Thyroid gland (tissue), 4 donors: ENCODE measurements at regions not wholly inside any gene's neighbourhood (a gene's known extent, or its start where the extent isn't known, plus 50 kb on each side); places are given as distances from the start of the nearest gene placed in this dataset.

Source experiments
- DNase-seq, 2 donors: peaks; one replicate each; pipeline ENCODE4 v3.0.0-alpha.2; 2019
- H3K27ac ChIP-seq, 3 donors: fragments of 200-600 bp; sonication (generic); 1 replicate in 2 of 3; 2 replicates in 1 of 3; pipeline ENCODE4 v1.5.1; 2016 to 2019; ENCODE audit warnings: mild to moderate bottlenecking in 1 of 3, moderate library complexity in 1 of 3
- H3K27me3 ChIP-seq: fragments of 200-600 bp; sonication (generic); one replicate; pipeline ENCODE4 v1.5.1; 2019
- H3K36me3 ChIP-seq, 2 donors: fragments of 200-600 bp; sonication (generic); one replicate each; pipeline ENCODE4 v1.5.1; 2016 to 2019
- H3K4me1 ChIP-seq, 2 donors: fragments of 200-600 bp; sonication (generic); one replicate each; pipeline ENCODE4 v1.5.1; 2017 to 2019
- H3K4me3 ChIP-seq, 3 donors: fragments of 200-600 bp; sonication (generic); replicated peaks in 1 of 3; 1 replicate in 2 of 3; 2 replicates in 1 of 3; pipeline ENCODE4 v1.5.1; 2016; ENCODE audit warnings: mild to moderate bottlenecking in 1 of 3
- H3K9me3 ChIP-seq: fragments of 200-600 bp; sonication (generic); one replicate; pipeline ENCODE4 v1.5.1; 2017
- POLR2A ChIP-seq, 2 donors: fragments of 450-650 bp; IDR thresholded peaks; one replicate each; pipeline ENCODE4 v1.6.1; 2017; ENCODE audit warnings: antibody characterized with exemption in 2 of 2, mild to moderate bottlenecking in 2 of 2, moderate library complexity in 1 of 2
- WGBS, 2 donors: methylation state at CpG; one replicate each; pipeline ENCODE4 v1.1.5; 2017; 5-methylcytosine and 5-hydroxymethylcytosine counted together
- intact Hi-C: fragments of 100-400 bp; cut with DNase I; formaldehyde crosslinking; loops from one replicate; pipeline ENCODE4 v1.15.1; 2023
- TF ChIP-seq, protein P1 (sequence below), 6 experiments: fragments of 200-600 bp in 3 of 6; fragments of 450-650 bp in 3 of 6; sonication (generic) in 3 of 6; IDR thresholded peaks; one replicate each; pipeline ENCODE4 v1.5.1; 2016 to 2019; ENCODE audit warnings: antibody characterized with exemption in 6 of 6, mild to moderate bottlenecking in 2 of 6, inconsistent platforms in 1 of 6, moderate library complexity in 1 of 6

DNA sequence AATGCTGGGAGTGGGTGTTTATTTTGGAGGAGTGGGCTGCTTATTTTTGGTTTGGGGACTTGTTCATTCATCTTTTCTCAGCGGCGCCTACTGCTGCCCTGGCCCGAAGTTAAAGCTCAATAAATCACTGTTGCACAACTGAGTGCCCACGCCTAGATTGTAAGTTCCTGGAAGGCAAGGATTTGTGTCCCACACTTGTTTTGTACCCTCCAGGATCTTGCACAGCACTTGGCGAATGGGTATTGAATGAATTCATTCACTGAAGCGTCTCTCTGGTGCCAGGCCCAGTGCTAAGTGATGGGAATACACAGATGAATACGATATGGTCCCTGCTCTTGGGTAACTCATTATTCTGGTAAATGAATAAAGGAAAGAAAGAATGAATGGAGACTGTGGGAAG, 153.3 kb upstream of the PARP11 start:
- DNase-seq, result no peak
- TF ChIP-seq, protein P1, sequence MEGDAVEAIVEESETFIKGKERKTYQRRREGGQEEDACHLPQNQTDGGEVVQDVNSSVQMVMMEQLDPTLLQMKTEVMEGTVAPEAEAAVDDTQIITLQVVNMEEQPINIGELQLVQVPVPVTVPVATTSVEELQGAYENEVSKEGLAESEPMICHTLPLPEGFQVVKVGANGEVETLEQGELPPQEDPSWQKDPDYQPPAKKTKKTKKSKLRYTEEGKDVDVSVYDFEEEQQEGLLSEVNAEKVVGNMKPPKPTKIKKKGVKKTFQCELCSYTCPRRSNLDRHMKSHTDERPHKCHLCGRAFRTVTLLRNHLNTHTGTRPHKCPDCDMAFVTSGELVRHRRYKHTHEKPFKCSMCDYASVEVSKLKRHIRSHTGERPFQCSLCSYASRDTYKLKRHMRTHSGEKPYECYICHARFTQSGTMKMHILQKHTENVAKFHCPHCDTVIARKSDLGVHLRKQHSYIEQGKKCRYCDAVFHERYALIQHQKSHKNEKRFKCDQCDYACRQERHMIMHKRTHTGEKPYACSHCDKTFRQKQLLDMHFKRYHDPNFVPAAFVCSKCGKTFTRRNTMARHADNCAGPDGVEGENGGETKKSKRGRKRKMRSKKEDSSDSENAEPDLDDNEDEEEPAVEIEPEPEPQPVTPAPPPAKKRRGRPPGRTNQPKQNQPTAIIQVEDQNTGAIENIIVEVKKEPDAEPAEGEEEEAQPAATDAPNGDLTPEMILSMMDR (IDR thresholded peaks at IDR 0.05), result no peak
- TF ChIP-seq POLR2A (IDR thresholded peaks at IDR 0.05), result no peak
- 85 to 88% methylated on average over 7 of the region's 7 CpGs for WGBS, 2 donors
- Histone ChIP-seq H3K4me1 (peaks cover under 1 to 6% of the 10 kb centered on the region in 2 donors), H3K27me3 (no peaks in the 10 kb centered on the region), H3K36me3 (no peaks in the 10 kb centered on the region), H3K4me3 (no peak overlapping the region), H3K9me3 (no peaks in the 10 kb centered on the region), H3K27ac (no peak overlapping the region)
- intact Hi-C loops, result no loop called here

DNA sequence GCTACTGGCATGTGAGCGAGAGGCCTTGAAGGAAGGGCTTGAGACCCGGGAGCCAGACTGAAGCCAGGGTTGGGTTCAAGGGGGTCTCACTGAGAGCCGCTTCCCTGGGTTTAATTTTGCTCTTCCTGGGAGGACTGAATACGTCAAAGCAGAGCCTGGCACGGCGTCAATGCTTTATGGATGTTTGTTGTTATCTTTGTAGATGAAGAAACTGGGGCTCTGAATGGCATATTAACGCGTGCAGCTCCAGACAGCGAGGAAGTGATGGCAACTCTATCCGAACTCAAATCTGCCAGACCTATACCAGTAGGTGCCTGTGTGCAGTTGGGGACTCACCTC, 152.8 kb upstream of the PARP11 start:
- intact Hi-C loops, result no loop called here
- no peaks in the 10 kb centered on the region for H3K9me3 ChIP-seq
- 85 to 87% methylated on average over 10 of the region's 10 CpGs for WGBS, 2 donors
- H3K27me3 ChIP-seq, result no peaks in the 10 kb centered on the region
- H3K4me3 ChIP-seq, result no peak overlapping the region
- peaks cover 0 to 4% of the 10 kb centered on the region in 2 donors for H3K4me1 ChIP-seq
- H3K36me3 ChIP-seq, result no peaks in the 10 kb centered on the region
- TF ChIP-seq, protein P1 (IDR thresholded peaks at IDR 0.05), result no peak
- TF ChIP-seq POLR2A (IDR thresholded peaks at IDR 0.05), result no peak
- DNase-seq, result no peak
- H3K27ac ChIP-seq, result no peak overlapping the region

DNA sequence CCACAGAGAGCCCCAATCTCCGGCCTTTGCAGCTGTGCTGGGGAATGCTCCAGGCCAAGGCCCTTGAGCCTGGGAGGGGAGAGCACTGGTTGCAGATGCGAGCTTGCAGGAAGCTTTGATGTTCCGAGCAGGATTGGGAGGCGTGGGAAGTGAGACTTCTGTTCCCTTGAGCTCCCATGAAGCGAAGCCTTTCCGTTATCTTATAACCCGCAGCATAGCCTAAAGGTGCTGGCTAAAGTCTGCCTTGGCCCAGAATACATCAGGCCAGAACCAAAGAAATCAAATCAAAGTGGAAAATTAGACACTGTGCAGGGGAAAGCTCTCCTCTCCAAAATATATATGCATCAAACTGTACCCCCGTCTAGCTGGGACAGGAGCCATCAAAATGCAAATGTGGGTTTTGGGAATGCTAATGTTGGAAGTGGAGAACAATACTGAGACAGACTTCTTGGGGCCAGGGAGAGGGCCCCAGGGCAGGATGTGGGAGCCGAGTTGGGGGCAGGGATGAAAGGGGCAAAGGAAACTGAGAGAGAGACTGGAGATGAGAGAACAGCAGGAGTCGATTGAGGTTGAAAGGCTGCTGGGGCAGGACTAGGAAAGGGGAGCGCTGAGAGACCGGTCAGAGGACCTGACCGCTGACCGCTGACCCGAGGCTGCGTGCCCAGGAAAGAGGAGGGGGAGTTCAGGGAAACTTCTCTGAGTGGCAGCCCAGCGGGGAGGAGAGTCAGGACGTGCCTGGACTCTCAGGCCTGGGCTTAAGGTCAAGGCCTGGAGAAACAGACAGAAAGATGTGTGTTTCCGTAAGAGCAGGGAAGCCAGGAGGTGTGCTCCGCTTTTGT, 152.2 kb upstream of the PARP11 start:
- 77 to 78% methylated on average over 20 of the region's 20 CpGs for WGBS, 2 donors
- no peak for DNase-seq
- intact Hi-C loops, result no loop called here

DNA sequence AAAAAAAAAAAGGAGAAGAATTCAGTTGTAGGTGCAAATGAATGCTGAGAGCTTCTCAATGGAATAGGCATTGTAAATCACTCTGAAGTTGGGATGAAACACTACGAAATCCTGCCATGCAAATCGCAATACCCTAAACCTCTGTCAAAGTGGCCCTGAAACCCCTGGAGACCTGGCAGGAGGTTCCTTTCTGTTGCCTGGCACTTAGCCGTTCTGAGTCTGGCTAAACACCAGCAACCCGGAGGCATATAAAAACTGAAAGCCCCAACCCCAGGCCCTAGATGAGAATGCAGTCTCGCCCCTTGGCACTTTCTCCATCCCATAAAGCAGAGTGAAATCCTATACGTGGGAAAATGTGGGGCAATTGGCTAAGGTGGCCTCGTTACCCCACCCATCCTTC, 151.5 kb upstream of the PARP11 start:
- H3K4me1 ChIP-seq, result peaks cover 0 to 4% of the 10 kb centered on the region in 2 donors
- H3K9me3 ChIP-seq, result no peaks in the 10 kb centered on the region
- no peak for DNase-seq
- no peak for TF ChIP-seq POLR2A (IDR thresholded peaks at IDR 0.05)
- TF ChIP-seq, protein P1 (IDR thresholded peaks at IDR 0.05), result no peak
- intact Hi-C loops, result no loop called here
- no peak overlapping the region for H3K27ac ChIP-seq
- H3K4me3 ChIP-seq, result no peak overlapping the region
- 83 to 95% methylated on average over 7 of the region's 7 CpGs for WGBS, 2 donors
- no peaks in the 10 kb centered on the region for H3K27me3 ChIP-seq
- no peaks in the 10 kb centered on the region for H3K36me3 ChIP-seq

More for the DNA sequence above, 152.2 kb upstream of the PARP11 start:
- Histone ChIP-seq H3K9me3 (no peaks in the 10 kb centered on the region), H3K27me3 (no peaks in the 10 kb centered on the region), H3K4me3 (no peak overlapping the region), H3K27ac (no peak overlapping the region), H3K36me3 (no peaks in the 10 kb centered on the region), H3K4me1 (peaks cover 0 to 4% of the 10 kb centered on the region in 2 donors)
- TF ChIP-seq POLR2A (IDR thresholded peaks at IDR 0.05), result no peak
- TF ChIP-seq, protein P1 (IDR thresholded peaks at IDR 0.05), result no peak

DNA sequence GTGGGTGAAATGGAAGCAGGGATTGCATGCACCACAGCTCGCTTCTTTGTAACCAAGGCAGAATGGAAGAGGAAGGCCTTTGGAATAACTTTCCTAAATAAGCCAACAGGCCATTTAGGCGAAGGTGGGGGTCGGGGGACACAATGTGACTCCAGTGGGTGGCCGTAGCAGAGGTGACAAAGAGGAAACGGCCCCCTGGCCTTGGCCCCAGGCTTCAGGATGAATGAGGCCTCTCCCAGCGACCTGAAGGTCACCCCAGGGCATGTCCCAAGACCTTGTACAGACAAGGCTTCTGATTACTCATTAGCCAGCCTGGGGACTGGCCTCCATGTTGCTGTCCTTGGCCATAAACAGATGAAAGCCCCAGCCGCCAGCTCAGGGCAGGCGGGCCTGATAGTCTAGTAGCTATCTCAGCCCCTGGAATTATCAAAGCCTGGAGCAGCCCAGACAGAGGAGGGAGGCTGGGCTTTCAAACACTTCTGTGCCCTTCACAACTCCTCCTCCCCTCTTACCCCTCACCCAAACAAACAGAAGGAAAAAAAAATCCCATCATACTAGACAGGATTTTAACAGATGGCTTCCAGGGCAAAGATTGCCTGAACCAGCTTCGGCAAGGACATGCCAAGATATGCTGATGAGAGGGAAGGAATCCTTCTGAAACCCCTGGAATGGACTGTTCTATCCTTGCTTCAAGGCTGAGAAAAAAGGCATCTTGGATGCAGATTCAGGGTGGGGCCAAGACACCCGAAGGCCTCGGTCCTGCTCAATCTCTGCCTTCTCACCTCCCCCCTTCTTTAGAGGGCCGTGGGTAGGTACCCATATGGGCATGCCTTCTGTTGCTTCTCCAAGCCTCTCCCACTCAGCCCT, 142.3 kb upstream of the PARP11 start:
- H3K9me3 ChIP-seq, result no peaks in the 10 kb centered on the region
- 74 to 75% methylated on average over 10 to 11 of the region's 12 CpGs for WGBS, 2 donors
- H3K27ac ChIP-seq, result no peak overlapping the region
- H3K4me1 ChIP-seq, result peaks cover 12 to 33% of the 10 kb centered on the region in 2 donors
- no peaks in the 10 kb centered on the region for H3K27me3 ChIP-seq
- DNase-seq, result no peak
- no peak for TF ChIP-seq POLR2A (IDR thresholded peaks at IDR 0.05)
- TF ChIP-seq, protein P1 (IDR thresholded peaks at IDR 0.05), result no peak
- intact Hi-C loops, result no loop called here
- no peak overlapping the region for H3K4me3 ChIP-seq
- H3K36me3 ChIP-seq, result no peaks in the 10 kb centered on the region
